Bronchial epithelial cell (primary cell): ENCODE measurements at regions not wholly inside any gene's neighbourhood (a gene's known extent, or its start where the extent isn't known, plus 50 kb on each side); places are given as distances from the start of the nearest gene placed in this dataset.
A peak's percentile ranks its signal among the peaks of the same experiment; 100 is the strongest.

Experiments used
- DNase-seq: peaks from one replicate; pipeline ENCODE4 v3.0.0-alpha.2; 2010; ENCODE audit warnings: low read depth
- FAIRE-seq: peaks from 2 replicates; lab custom pipeline; 2011; peaks lifted over from hg19 to GRCh38; lab: Jason Lieb, UNC
- H3K27me3 ChIP-seq: 2 replicates; pipeline ENCODE4 v1.5.1; 2011; ENCODE audit warnings: low read length; ENCODE audit not compliant: control insufficient read depth, insufficient read depth
- H3K36me3 ChIP-seq: 2 replicates; pipeline ENCODE4 v1.5.1; 2011; ENCODE audit warnings: low read length; ENCODE audit not compliant: control insufficient read depth, insufficient read depth
- H3K4me3 ChIP-seq: 2 replicates; pipeline ENCODE4 v1.5.1; 2011; ENCODE audit warnings: mild to moderate bottlenecking, low read depth, low read length, control low read depth
- CTCF ChIP-seq: IDR thresholded peaks from 2 replicates; pipeline ENCODE4 v1.5.1; 2011; ENCODE audit warnings: mild to moderate bottlenecking, moderate library complexity, low read length, control low read depth, inconsistent platforms; ENCODE audit not compliant: insufficient read depth, severe bottlenecking

GRCh38 chr2:163264341-163264740, 425.8 kb upstream of the KCNH7 start:
- H3K27me3 ChIP-seq, result no peaks in the 10 kb centered on the region
- DNase-seq (peak; percentile 72), FAIRE-seq (no peak)
- H3K36me3 ChIP-seq, result no peaks in the 10 kb centered on the region
- no peak overlapping the region for H3K4me3 ChIP-seq
- TF ChIP-seq CTCF, result no peak

DNA sequence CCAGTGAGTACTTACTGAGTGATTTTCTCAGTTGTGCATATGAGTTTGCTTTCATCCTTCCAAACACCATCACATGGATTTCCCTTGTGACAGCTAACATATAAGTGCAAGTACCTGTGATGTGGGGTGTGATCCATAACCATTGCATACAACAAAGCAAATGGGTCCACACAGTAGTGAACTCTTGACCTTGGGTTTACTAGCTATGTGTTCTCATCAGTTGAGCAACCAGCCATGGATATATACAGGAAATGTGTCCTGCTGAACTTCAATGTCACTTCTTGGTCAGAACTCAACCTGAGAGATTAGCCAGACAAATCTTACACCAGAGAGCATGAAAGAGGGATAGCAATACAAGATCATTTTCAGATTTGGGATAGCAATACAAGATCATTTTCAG, 420.9 kb upstream of the KCNH7 start:
- FAIRE-seq, result peak; percentile 85
- no peak for DNase-seq
- TF ChIP-seq CTCF, result no peak
- Histone ChIP-seq H3K4me3 (no peak overlapping the region), H3K36me3 (no peaks in the 10 kb centered on the region), H3K27me3 (no peaks in the 10 kb centered on the region)

DNA sequence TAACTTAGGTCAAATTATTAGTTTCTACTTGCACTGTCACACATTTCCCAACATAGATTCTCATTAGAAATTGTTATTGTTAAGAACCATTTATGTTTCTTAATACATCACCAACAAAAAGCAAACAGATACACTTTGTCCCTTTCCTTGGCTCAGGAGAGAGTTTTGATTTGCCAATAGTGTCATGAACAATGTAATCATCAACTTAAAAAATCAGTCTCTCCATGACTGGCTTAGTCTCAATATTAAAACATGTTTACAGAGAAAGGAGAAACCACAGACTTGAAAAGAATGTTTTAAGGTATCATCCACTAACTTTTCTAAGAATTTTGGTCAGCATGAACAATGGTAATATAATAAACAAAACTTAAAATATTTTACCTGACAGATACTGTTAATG, 416.5 kb upstream of the KCNH7 start:
- no peak for TF ChIP-seq CTCF
- no peak for FAIRE-seq
- H3K4me3 ChIP-seq, result no peak overlapping the region

GRCh38 chr2:163253621-163254285, 415.2 kb upstream of the KCNH7 start:
- no peaks in the 10 kb centered on the region for H3K27me3 ChIP-seq
- H3K4me3 ChIP-seq, result no peak overlapping the region
- DNase-seq (no peak), FAIRE-seq (no peak)
- no peak for TF ChIP-seq CTCF
- no peaks in the 10 kb centered on the region for H3K36me3 ChIP-seq

More for the DNA sequence above, 416.5 kb upstream of the KCNH7 start:
- H3K36me3 ChIP-seq, result no peaks in the 10 kb centered on the region
- no peaks in the 10 kb centered on the region for H3K27me3 ChIP-seq
- DNase-seq, result no peak

DNA sequence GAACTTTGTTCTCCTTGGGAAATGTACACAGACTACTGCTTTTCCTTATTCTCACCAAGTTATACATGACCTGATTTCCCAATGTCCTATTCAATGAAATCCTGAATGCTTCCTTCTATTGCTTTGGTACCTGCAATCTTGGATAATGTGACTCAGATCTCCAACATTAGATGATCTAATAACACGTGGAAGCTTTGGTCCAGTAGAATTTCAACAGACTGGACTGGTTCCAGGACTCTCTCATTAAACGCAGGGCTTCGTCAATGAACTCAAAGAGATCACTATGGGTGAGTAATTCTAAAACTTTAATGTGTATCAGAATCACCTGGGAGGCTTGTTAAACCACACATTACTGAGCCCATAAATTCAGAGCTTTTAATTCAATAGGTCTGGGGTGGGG, 413.6 kb upstream of the KCNH7 start:
- FAIRE-seq, result no peak
- H3K4me3 ChIP-seq, result no peak overlapping the region
- TF ChIP-seq CTCF, result no peak
- H3K36me3 ChIP-seq, result no peaks in the 10 kb centered on the region
- H3K27me3 ChIP-seq, result no peaks in the 10 kb centered on the region
- peak; percentile 52 for DNase-seq
